ENCODE measurements at regions not wholly inside any gene's neighbourhood (a gene's known extent, or its start where the extent isn't known, plus 50 kb on each side); places are given as distances from the start of the nearest gene placed in this dataset.

GRCh38 chr18:57991552-57991951 lies 52.5 kb upstream of the NEDD4L start:
- no peak for DNase-seq (ENCODE audit: low read depth in 2 of 2)

GRCh38 chr18:57989536-57989935 lies 54.5 kb upstream of the NEDD4L start:
- DNase-seq (ENCODE audit: low read depth in 2 of 2): no peak

- DNase-seq (ENCODE audit: low read depth in 2 of 2): no peak
Measured at GRCh38 chr18:57984490-57985115, 59.4 kb upstream of the NEDD4L start.

GRCh38 chr18:57983965-57984364 lies 60.1 kb upstream of the NEDD4L start:
- DNase-seq (ENCODE audit: low read depth in 2 of 2): no peak

GRCh38 chr18:57983472-57983871 lies 60.6 kb upstream of the NEDD4L start:
- no peak for DNase-seq (ENCODE audit: low read depth in 2 of 2)

GRCh38 chr18:57982372-57983021 lies 61.5 kb upstream of the NEDD4L start:
- DNase-seq (ENCODE audit: low read depth in 2 of 2): no peak

GRCh38 chr18:57981308-57982028 lies 62.6 kb upstream of the NEDD4L start:
- DNase-seq (ENCODE audit: low read depth in 2 of 2): no peak

- no peak for DNase-seq (ENCODE audit: low read depth in 2 of 2)
Measured at GRCh38 chr18:57980573-57981307, 63.3 kb upstream of the NEDD4L start.

GRCh38 chr18:57976230-57976773 lies 67.7 kb upstream of the NEDD4L start:
- no peak for DNase-seq (ENCODE audit: low read depth in 2 of 2)

GRCh38 chr18:57975805-57976204 lies 68.2 kb upstream of the NEDD4L start:
- no peak for DNase-seq (ENCODE audit: low read depth in 2 of 2)

- DNase-seq (ENCODE audit: low read depth in 2 of 2): no peak
Measured at GRCh38 chr18:57974585-57975265, 69.3 kb upstream of the NEDD4L start.

- no peak for DNase-seq (ENCODE audit: low read depth in 2 of 2)
Measured at GRCh38 chr18:57973889-57974288, 70.1 kb upstream of the NEDD4L start.

- DNase-seq (ENCODE audit: low read depth in 2 of 2): no peak
Measured at GRCh38 chr18:57970356-57971095, 73.5 kb upstream of the NEDD4L start.

GRCh38 chr18:57969824-57970223 lies 74.2 kb upstream of the NEDD4L start:
- DNase-seq (ENCODE audit: low read depth in 2 of 2): no peak

- no peak for DNase-seq (ENCODE audit: low read depth in 2 of 2)
Measured at GRCh38 chr18:57965246-57965645, 78.8 kb upstream of the NEDD4L start.

- DNase-seq (ENCODE audit: low read depth in 2 of 2): no peak
Measured at GRCh38 chr18:57961876-57962505, 82.0 kb upstream of the NEDD4L start.

GRCh38 chr18:57961411-57961810 lies 82.6 kb upstream of the NEDD4L start:
- no peak for DNase-seq (ENCODE audit: low read depth in 2 of 2)

GRCh38 chr18:57959278-57959677 lies 84.7 kb upstream of the NEDD4L start:
- no peak for DNase-seq (ENCODE audit: low read depth in 2 of 2)

GRCh38 chr18:57957210-57957609 lies 86.8 kb upstream of the NEDD4L start:
- DNase-seq (ENCODE audit: low read depth in 2 of 2): no peak

- no peak for DNase-seq (ENCODE audit: low read depth in 2 of 2)
Measured at GRCh38 chr18:57956491-57956890, 87.5 kb upstream of the NEDD4L start.
